ENCODE measurements at regions not wholly inside any gene's neighbourhood (a gene's known extent, or its start where the extent isn't known, plus 50 kb on each side); places are given as distances from the start of the nearest gene placed in this dataset.

GRCh38 chr14:71478542-71478941, 453.7 kb upstream of the RGS6 start:
- no peak for DNase-seq (ENCODE audit: extremely low read depth, low read depth)

GRCh38 chr14:71481021-71481654, 451.1 kb upstream of the RGS6 start:
- no peak for DNase-seq (ENCODE audit: extremely low read depth, low read depth)

GRCh38 chr14:71482671-71483070, 449.6 kb upstream of the RGS6 start:
- no peak for DNase-seq (ENCODE audit: extremely low read depth, low read depth)

- no peak for DNase-seq (ENCODE audit: extremely low read depth, low read depth)
Measured at GRCh38 chr14:71483154-71483553, 449.1 kb upstream of the RGS6 start.

GRCh38 chr14:71485833-71486232, 446.4 kb upstream of the RGS6 start:
- no peak for DNase-seq (ENCODE audit: extremely low read depth, low read depth)

GRCh38 chr14:71486279-71486678, 445.9 kb upstream of the RGS6 start:
- no peak for DNase-seq (ENCODE audit: extremely low read depth, low read depth)

GRCh38 chr14:71487449-71487848, 444.8 kb upstream of the RGS6 start:
- DNase-seq (ENCODE audit: extremely low read depth, low read depth), result no peak

- DNase-seq (ENCODE audit: extremely low read depth, low read depth), result no peak
Measured at GRCh38 chr14:71487941-71488340, 444.3 kb upstream of the RGS6 start.

GRCh38 chr14:71488703-71489191, 443.5 kb upstream of the RGS6 start:
- no peak for DNase-seq (ENCODE audit: extremely low read depth, low read depth)

GRCh38 chr14:71489742-71490141, 442.5 kb upstream of the RGS6 start:
- no peak for DNase-seq (ENCODE audit: extremely low read depth, low read depth)

GRCh38 chr14:71491931-71492330, 440.3 kb upstream of the RGS6 start:
- DNase-seq (ENCODE audit: extremely low read depth, low read depth), result no peak

GRCh38 chr14:71492346-71492745, 439.9 kb upstream of the RGS6 start:
- DNase-seq (ENCODE audit: extremely low read depth, low read depth), result no peak

GRCh38 chr14:71497645-71498086, 434.6 kb upstream of the RGS6 start:
- no peak for DNase-seq (ENCODE audit: extremely low read depth, low read depth)

GRCh38 chr14:71498212-71498611, 434.0 kb upstream of the RGS6 start:
- DNase-seq (ENCODE audit: extremely low read depth, low read depth), result no peak

GRCh38 chr14:71499018-71499417, 433.2 kb upstream of the RGS6 start:
- no peak for DNase-seq (ENCODE audit: extremely low read depth, low read depth)

GRCh38 chr14:71507681-71508080, 424.5 kb upstream of the RGS6 start:
- DNase-seq (ENCODE audit: extremely low read depth, low read depth), result no peak

GRCh38 chr14:71508901-71509300, 423.3 kb upstream of the RGS6 start:
- DNase-seq (ENCODE audit: extremely low read depth, low read depth), result no peak

- no peak for DNase-seq (ENCODE audit: extremely low read depth, low read depth)
Measured at GRCh38 chr14:71511152-71511551, 421.1 kb upstream of the RGS6 start.

- DNase-seq (ENCODE audit: extremely low read depth, low read depth), result no peak
Measured at GRCh38 chr14:71514941-71515919, 417.0 kb upstream of the RGS6 start.

- DNase-seq (ENCODE audit: extremely low read depth, low read depth), result no peak
Measured at GRCh38 chr14:71521238-71522135, 410.7 kb upstream of the RGS6 start.

Measured in NCI-H460 (cell line).